ENCODE measurements at regions not wholly inside any gene's neighbourhood (a gene's known extent, or its start where the extent isn't known, plus 50 kb on each side); places are given as distances from the start of the nearest gene placed in this dataset.
"Not testable (repeated sequence)": the region's sequence is repeated elsewhere in the genome, so short reads cannot be mapped to it uniquely, and the experiment has no call there.

GRCh38 chr1:57530911-57531260 lies 107.0 kb upstream of the DAB1 start:
- TF ChIP-seq, protein P1, sequence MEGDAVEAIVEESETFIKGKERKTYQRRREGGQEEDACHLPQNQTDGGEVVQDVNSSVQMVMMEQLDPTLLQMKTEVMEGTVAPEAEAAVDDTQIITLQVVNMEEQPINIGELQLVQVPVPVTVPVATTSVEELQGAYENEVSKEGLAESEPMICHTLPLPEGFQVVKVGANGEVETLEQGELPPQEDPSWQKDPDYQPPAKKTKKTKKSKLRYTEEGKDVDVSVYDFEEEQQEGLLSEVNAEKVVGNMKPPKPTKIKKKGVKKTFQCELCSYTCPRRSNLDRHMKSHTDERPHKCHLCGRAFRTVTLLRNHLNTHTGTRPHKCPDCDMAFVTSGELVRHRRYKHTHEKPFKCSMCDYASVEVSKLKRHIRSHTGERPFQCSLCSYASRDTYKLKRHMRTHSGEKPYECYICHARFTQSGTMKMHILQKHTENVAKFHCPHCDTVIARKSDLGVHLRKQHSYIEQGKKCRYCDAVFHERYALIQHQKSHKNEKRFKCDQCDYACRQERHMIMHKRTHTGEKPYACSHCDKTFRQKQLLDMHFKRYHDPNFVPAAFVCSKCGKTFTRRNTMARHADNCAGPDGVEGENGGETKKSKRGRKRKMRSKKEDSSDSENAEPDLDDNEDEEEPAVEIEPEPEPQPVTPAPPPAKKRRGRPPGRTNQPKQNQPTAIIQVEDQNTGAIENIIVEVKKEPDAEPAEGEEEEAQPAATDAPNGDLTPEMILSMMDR (IDR thresholded peaks at IDR 0.05; ENCODE audit: low read depth, low read length): not testable (repeated sequence)
- TF ChIP-seq EZH2phosphoT487 (IDR thresholded peaks at IDR 0.05; ENCODE audit: low read depth): not testable (repeated sequence)
